BLaER1 treated with 17β-estradiol and CSF1 and Interleukin-3, amounts not matched to agents 10 nM and 100 nM (cell line): ENCODE measurements at regions not wholly inside any gene's neighbourhood (a gene's known extent, or its start where the extent isn't known, plus 50 kb on each side); places are given as distances from the start of the nearest gene placed in this dataset.

Experiments
- H3K27ac ChIP-seq, 11 experiments: shearing (Covaris generic); formaldehyde crosslinking; 2 replicates each; pipeline ENCODE4 v1.8.1; 2022
- H3K27me3 ChIP-seq, 11 experiments: shearing (Covaris generic); formaldehyde crosslinking; 2 replicates each; pipeline ENCODE4 v1.8.1; 2022
- H3K36me3 ChIP-seq, 11 experiments: shearing (Covaris generic); formaldehyde crosslinking; 2 replicates each; pipeline ENCODE4 v1.8.1; 2022
- H3K4me1 ChIP-seq, 10 experiments: shearing (Covaris generic); formaldehyde crosslinking; 2 replicates each; pipeline ENCODE4 v1.8.1; 2022
- H3K4me2 ChIP-seq, 11 experiments: shearing (Covaris generic); formaldehyde crosslinking; 2 replicates each; pipeline ENCODE4 v1.8.1; 2022
- H3K4me3 ChIP-seq, 10 experiments: shearing (Covaris generic); formaldehyde crosslinking; 2 replicates each; pipeline ENCODE4 v1.8.1; 2022
- H3K9ac ChIP-seq, 11 experiments: shearing (Covaris generic); formaldehyde crosslinking; 2 replicates each; pipeline ENCODE4 v1.8.1; 2022
- H3K9me3 ChIP-seq, 11 experiments: shearing (Covaris generic); formaldehyde crosslinking; replicated peaks in 1 of 11; 2 replicates each; pipeline ENCODE4 v1.8.1; 2022
- H4K20me1 ChIP-seq, 11 experiments: shearing (Covaris generic); formaldehyde crosslinking; 2 replicates each; pipeline ENCODE4 v1.8.1; 2022
- Cebpa-rat ChIP-seq, 11 experiments: shearing (Covaris generic); IDR thresholded peaks; 2 replicates each; pipeline ENCODE4 v1.8.1; 2022

DNA sequence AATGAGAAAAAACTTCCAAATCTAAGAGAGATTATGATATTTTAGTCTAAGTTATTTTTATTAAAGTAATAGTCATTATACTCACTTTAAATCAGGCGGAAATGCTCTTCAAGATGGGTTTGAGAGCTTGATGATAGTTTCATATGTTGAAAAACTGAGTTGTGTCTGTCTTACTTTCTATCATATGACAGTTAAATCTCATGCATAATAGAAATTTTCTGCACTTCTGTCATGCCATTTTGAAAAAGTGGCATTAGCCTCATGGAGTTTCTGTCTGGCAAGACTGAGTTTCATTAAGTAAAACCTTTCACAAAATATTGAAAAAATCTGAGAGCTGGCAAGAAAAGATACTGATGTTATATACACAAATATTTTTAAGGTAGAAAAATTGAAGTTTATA is 511.8 kb downstream of the EPHA3 start:
- no peak overlapping the region for H3K27ac ChIP-seq
- no peak overlapping the region for H3K4me2 ChIP-seq
- H3K9ac ChIP-seq: no peak overlapping the region
- H3K27me3 ChIP-seq: no peaks in the 10 kb centered on the region
- no peak overlapping the region for H3K4me3 ChIP-seq
- no peaks in the 10 kb centered on the region for H3K4me1 ChIP-seq
- H4K20me1 ChIP-seq: no peaks in the 10 kb centered on the region
- H3K36me3 ChIP-seq: no peaks in the 10 kb centered on the region
- no peak for TF ChIP-seq Cebpa-rat (IDR thresholded peaks at IDR 0.05)
- H3K9me3 ChIP-seq: no peaks in the 10 kb centered on the region

DNA sequence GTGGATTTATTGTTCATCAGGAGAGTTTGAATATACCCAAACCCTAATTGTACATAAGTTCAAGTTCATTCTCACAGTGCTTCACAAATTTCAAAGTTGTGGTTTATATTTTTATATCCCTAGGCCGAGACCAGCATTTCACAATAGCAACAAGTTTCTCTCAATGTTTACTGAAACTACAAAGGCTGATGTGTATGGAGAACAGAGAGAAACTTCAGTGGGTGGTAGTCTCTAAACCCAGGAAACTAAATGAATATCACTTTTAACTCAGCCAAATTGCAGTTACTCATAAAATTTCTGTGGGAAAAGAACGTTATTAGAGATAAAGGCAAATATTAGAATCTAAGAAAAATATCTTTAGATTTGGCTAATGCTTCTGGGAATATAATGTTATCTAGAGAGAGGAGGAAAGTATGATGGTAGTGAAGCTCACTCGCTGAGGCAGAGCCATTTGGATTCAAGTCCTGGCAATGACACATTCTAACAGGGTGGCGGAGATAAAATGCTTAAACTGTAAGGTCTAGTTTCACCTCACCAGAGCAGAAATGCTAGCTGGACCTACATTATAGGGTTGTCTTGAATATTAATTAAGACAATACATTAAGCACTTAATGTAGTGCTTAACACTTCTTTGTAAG is 514.8 kb downstream of the EPHA3 start:
- no peaks in the 10 kb centered on the region for H4K20me1 ChIP-seq
- no peaks in the 10 kb centered on the region for H3K9me3 ChIP-seq
- H3K9ac ChIP-seq: no peak overlapping the region
- H3K4me1 ChIP-seq: no peaks in the 10 kb centered on the region
- no peaks in the 10 kb centered on the region for H3K27me3 ChIP-seq
- no peaks in the 10 kb centered on the region for H3K36me3 ChIP-seq
- no peak overlapping the region for H3K4me3 ChIP-seq
- no peak overlapping the region for H3K27ac ChIP-seq
- no peak overlapping the region for H3K4me2 ChIP-seq
- no peak for TF ChIP-seq Cebpa-rat (IDR thresholded peaks at IDR 0.05)

GRCh38 chr3:89624494-89624893 is 517.1 kb downstream of the EPHA3 start:
- no peak overlapping the region for H3K4me2 ChIP-seq
- H3K4me1 ChIP-seq: no peaks in the 10 kb centered on the region
- no peak overlapping the region for H3K9ac ChIP-seq
- H3K27me3 ChIP-seq: no peaks in the 10 kb centered on the region
- H3K27ac ChIP-seq: no peak overlapping the region
- H3K9me3 ChIP-seq: no peaks in the 10 kb centered on the region
- no peak for TF ChIP-seq Cebpa-rat (IDR thresholded peaks at IDR 0.05)
- no peaks in the 10 kb centered on the region for H3K36me3 ChIP-seq
- no peak overlapping the region for H3K4me3 ChIP-seq
- H4K20me1 ChIP-seq: no peaks in the 10 kb centered on the region

- Histone ChIP-seq H3K4me1 (no peaks in the 10 kb centered on the region), H4K20me1 (no peaks in the 10 kb centered on the region), H3K27me3 (no peaks in the 10 kb centered on the region), H3K27ac (no peak overlapping the region), H3K9me3 (no peaks in the 10 kb centered on the region), H3K36me3 (no peaks in the 10 kb centered on the region), H3K4me2 (no peak overlapping the region), H3K9ac (no peak overlapping the region), H3K4me3 (no peak overlapping the region)
- TF ChIP-seq Cebpa-rat (IDR thresholded peaks at IDR 0.05): no peak
Measured at GRCh38 chr3:89625945-89626344, 518.5 kb downstream of the EPHA3 start.

DNA sequence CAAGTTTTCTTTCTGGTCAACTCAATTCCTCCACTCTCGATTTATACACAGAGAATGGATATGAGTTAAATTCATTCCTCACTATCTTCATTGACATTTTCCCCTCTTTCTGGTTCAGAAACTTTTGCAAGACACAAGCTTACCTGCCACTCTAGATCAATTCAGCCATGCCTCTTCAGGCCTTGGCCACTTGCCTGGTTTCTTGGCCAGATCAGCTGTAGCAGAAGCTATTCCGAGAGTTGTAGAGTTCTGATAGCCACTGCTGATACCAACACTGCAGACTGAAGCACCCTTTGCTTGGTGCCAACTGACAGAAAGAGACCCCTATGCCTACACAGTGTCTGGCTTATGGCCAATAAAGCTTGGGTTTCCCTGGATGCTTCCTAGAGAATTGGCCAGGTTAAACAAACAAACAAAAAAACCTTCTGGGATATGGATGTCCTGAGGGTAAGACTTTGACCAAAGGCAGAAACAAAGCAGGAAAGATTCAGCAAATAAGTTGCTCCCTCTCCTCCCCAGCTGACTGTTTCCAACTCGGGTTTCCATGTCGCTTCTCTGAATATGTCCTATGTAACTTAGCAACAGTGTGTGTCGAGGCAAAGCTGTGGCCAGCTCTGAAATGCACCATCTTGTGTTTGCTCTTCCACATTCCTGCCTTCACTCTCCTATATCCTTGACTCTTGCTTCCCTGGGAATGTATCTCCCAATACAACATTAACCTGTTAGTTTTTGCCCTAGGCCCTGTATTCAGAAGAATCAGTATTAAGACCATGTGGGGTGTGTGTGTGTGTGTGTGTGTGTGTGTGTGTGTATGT is 521.6 kb downstream of the EPHA3 start:
- H3K27me3 ChIP-seq: no peaks in the 10 kb centered on the region

DNA sequence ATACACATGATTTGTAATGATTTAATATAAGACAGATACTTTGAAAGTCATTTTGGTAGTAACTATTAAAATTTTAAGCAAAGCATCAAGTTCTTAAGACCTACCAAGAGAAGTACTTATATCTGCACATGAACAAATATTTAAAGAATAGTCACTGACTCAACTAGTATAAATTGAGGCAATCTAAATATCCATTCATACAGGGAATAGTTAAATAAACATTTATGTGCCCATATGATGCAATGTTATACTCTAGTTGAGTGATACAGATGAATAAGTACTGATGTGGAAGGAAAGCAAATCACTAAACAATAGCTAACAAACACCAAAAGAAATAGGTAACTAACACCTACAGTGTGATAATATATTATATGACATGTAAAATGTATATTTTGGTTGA is 527.7 kb downstream of the EPHA3 start:
- no peaks in the 10 kb centered on the region for H3K4me1 ChIP-seq
- no peak overlapping the region for H3K4me2 ChIP-seq
- no peaks in the 10 kb centered on the region for H3K36me3 ChIP-seq
- no peaks in the 10 kb centered on the region for H3K27me3 ChIP-seq
- H3K27ac ChIP-seq: no peak overlapping the region
- H3K9ac ChIP-seq: no peak overlapping the region
- no peaks in the 10 kb centered on the region for H4K20me1 ChIP-seq
- TF ChIP-seq Cebpa-rat (IDR thresholded peaks at IDR 0.05): no peak
- H3K9me3 ChIP-seq: no peaks in the 10 kb centered on the region; a peak in 1 of 22 replicates
- H3K4me3 ChIP-seq: no peak overlapping the region

More for the DNA sequence above, 521.6 kb downstream of the EPHA3 start:
- no peaks in the 10 kb centered on the region for H3K9me3 ChIP-seq
- no peak overlapping the region for H3K4me2 ChIP-seq
- TF ChIP-seq Cebpa-rat (IDR thresholded peaks at IDR 0.05): no peak
- no peaks in the 10 kb centered on the region for H3K4me1 ChIP-seq
- no peak overlapping the region for H3K27ac ChIP-seq
- no peak overlapping the region for H3K4me3 ChIP-seq
- no peaks in the 10 kb centered on the region for H3K36me3 ChIP-seq
- H3K9ac ChIP-seq: no peak overlapping the region
- no peaks in the 10 kb centered on the region for H4K20me1 ChIP-seq

DNA sequence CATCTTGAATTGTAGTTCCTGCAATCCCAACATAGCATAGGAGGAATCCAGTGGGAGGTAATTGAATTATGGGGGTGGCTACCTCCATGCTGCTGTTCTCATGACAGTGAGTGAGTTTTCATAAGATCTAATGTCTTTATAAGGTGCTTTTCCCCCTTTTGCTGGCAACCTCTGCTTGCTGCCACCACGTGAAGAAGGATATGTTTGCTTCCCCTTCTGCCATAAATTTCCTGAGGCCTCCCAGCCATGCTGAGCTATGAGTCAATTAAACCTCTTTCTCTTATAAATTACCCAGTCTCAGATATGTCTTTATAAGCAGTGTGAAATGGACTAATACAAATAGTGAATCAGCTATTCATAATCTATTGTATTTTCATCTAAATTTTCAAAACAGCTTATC is 537.3 kb downstream of the EPHA3 start:
- H3K9ac ChIP-seq: no peak overlapping the region
- TF ChIP-seq Cebpa-rat (IDR thresholded peaks at IDR 0.05): no peak
- H3K9me3 ChIP-seq: no peaks in the 10 kb centered on the region; a peak in 1 of 22 replicates
- H3K4me3 ChIP-seq: no peak overlapping the region
- H3K4me2 ChIP-seq: no peak overlapping the region
- H3K27me3 ChIP-seq: no peaks in the 10 kb centered on the region
- H4K20me1 ChIP-seq: no peaks in the 10 kb centered on the region
- H3K27ac ChIP-seq: no peak overlapping the region
- no peaks in the 10 kb centered on the region for H3K36me3 ChIP-seq
- no peaks in the 10 kb centered on the region for H3K4me1 ChIP-seq

- no peak for TF ChIP-seq Cebpa-rat (IDR thresholded peaks at IDR 0.05)
- Histone ChIP-seq H3K27ac (no peak overlapping the region), H3K36me3 (no peaks in the 10 kb centered on the region), H3K4me3 (no peak overlapping the region), H3K9ac (no peak overlapping the region), H3K4me2 (no peak overlapping the region), H3K9me3 (no peaks in the 10 kb centered on the region), H3K27me3 (no peaks in the 10 kb centered on the region), H3K4me1 (no peaks in the 10 kb centered on the region), H4K20me1 (no peaks in the 10 kb centered on the region)
Measured at GRCh38 chr3:89649431-89649830, 542.0 kb downstream of the EPHA3 start.

DNA sequence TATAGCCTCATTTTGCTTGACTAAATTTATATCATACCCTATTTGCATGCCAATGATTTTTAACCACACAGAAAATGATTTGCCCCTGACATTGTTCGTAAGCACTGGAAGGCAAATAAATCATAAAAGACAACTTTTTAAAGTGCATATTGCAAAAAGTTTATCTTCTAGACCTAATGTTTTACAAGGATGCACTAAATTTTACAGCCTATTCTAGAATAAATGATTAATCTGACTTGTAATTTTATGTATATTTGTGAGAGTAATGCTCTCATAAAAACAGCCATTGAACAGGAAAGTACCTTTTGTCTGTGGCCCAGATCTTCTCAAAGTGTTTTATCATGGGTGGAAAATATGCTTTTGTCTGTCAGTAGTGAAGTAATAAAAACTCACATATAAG is 546.6 kb downstream of the EPHA3 start:
- H3K4me3 ChIP-seq: no peak overlapping the region
- H3K4me1 ChIP-seq: no peaks in the 10 kb centered on the region
- no peak overlapping the region for H3K9ac ChIP-seq
- no peak for TF ChIP-seq Cebpa-rat (IDR thresholded peaks at IDR 0.05)
- no peaks in the 10 kb centered on the region for H3K27me3 ChIP-seq
- H3K4me2 ChIP-seq: no peak overlapping the region
- no peak overlapping the region for H3K27ac ChIP-seq
- H3K36me3 ChIP-seq: no peaks in the 10 kb centered on the region
- no peaks in the 10 kb centered on the region for H4K20me1 ChIP-seq
- H3K9me3 ChIP-seq: peaks cover 10 to 24% (median 18%) of the 10 kb centered on the region in 11 experiments; a peak in 21 of 22 replicates

GRCh38 chr3:89656388-89656787 is 549.0 kb downstream of the EPHA3 start:
- Histone ChIP-seq H3K36me3 (no peaks in the 10 kb centered on the region), H3K9me3 (peaks cover 10 to 24% (median 18%) of the 10 kb centered on the region in 11 experiments; a peak in 21 of 22 replicates), H3K9ac (no peak overlapping the region), H3K27ac (no peak overlapping the region), H3K4me2 (no peak overlapping the region), H4K20me1 (no peaks in the 10 kb centered on the region), H3K4me1 (no peaks in the 10 kb centered on the region), H3K27me3 (no peaks in the 10 kb centered on the region), H3K4me3 (no peak overlapping the region)
- TF ChIP-seq Cebpa-rat (IDR thresholded peaks at IDR 0.05): no peak
